GM12878 (cell line): ENCODE measurements at regions not wholly inside any gene's neighbourhood (a gene's known extent, or its start where the extent isn't known, plus 50 kb on each side); places are given as distances from the start of the nearest gene placed in this dataset.

Experiments
- CTCF ChIP-seq, 3 experiments: IDR thresholded peaks in 2 of 3; conservative IDR thresholded peaks in 1 of 3; 2 replicates each; pipeline ENCODE4 v1.5.1; 2011; ENCODE audit warnings: low read depth in 3 of 3, low read length in 3 of 3, mild to moderate bottlenecking in 3 of 3, control low read depth in 2 of 3, moderate library complexity in 2 of 3, inconsistent platforms in 1 of 3, mixed read lengths in 1 of 3; ENCODE audit not compliant: control insufficient read depth in 2 of 3, insufficient read depth in 1 of 3; ENCODE audit errors: extremely low read depth in 1 of 3
- ELK1 ChIP-seq: IDR thresholded peaks from 2 replicates; pipeline ENCODE4 v1.6.1; 2012; ENCODE audit warnings: low read depth, low read length, improper control_type of control experiment
- EP300 ChIP-seq, 2 experiments: fragments of 150-350 bp in 1 of 2; IDR thresholded peaks; 2 replicates each; pipeline ENCODE4 v1.6.1; 2011 to 2012; ENCODE audit warnings: low read depth in 2 of 2, low read length in 2 of 2, borderline replicate concordance in 1 of 2, improper control_type of control experiment in 1 of 2, inconsistent platforms in 1 of 2; ENCODE audit not compliant: control insufficient read depth in 1 of 2
- MXI1 ChIP-seq: fragments of 150-350 bp; IDR thresholded peaks from 2 replicates; pipeline ENCODE4 v1.6.1; 2011; ENCODE audit warnings: low read depth, mild to moderate bottlenecking, inconsistent platforms, low read length, improper control_type of control experiment
- RAD21 ChIP-seq: IDR thresholded peaks from 2 replicates; pipeline ENCODE4 v1.6.1; 2011; ENCODE audit warnings: mild to moderate bottlenecking, low read depth, low read length, moderate library complexity; ENCODE audit not compliant: insufficient read depth
- RAD51 ChIP-seq: fragments of 450-650 bp; IDR thresholded peaks from 2 replicates; pipeline ENCODE4 v1.6.1; 2016; ENCODE audit warnings: moderate library complexity, mild to moderate bottlenecking, inconsistent platforms
- STAT3 ChIP-seq: IDR thresholded peaks from 2 replicates; pipeline ENCODE4 v1.6.1; 2011; ENCODE audit warnings: low read depth, low read length, improper control_type of control experiment
- YY1 ChIP-seq: IDR thresholded peaks from 2 replicates; pipeline ENCODE4 v1.6.1; 2011; ENCODE audit warnings: low read depth, mild to moderate bottlenecking, low read length
- ZBTB40 ChIP-seq: fragments of 450-650 bp; IDR thresholded peaks from 2 replicates; pipeline ENCODE4 v1.6.1; 2016; ENCODE audit warnings: mild to moderate bottlenecking, moderate library complexity, borderline replicate concordance

GRCh38 chr2:145026456-145027455, 506.8 kb upstream of the ZEB2 start:
- TF ChIP-seq CTCF (IDR thresholded peaks at IDR 0.05 in 2 of 3, conservative IDR thresholded peaks at IDR 0.05 in 1 of 3; ENCODE audit: control insufficient read depth in 2 of 3, extremely low read depth in 1 of 3, insufficient read depth in 1 of 3, low read depth in 3 of 3, low read length in 3 of 3) (no peak), MXI1 (no peak), ZBTB40 (no peak), EP300 (IDR thresholded peaks at IDR 0.05; ENCODE audit: borderline replicate concordance in 1 of 2, control insufficient read depth in 1 of 2, low read depth in 2 of 2, low read length in 2 of 2) (no peak), STAT3 (no peak), ELK1 (no peak), RAD21 (no peak), YY1 (no peak), RAD51 (no peak)
